ENCODE measurements at regions not wholly inside any gene's neighbourhood (a gene's known extent, or its start where the extent isn't known, plus 50 kb on each side); places are given as distances from the start of the nearest gene placed in this dataset.

DNA sequence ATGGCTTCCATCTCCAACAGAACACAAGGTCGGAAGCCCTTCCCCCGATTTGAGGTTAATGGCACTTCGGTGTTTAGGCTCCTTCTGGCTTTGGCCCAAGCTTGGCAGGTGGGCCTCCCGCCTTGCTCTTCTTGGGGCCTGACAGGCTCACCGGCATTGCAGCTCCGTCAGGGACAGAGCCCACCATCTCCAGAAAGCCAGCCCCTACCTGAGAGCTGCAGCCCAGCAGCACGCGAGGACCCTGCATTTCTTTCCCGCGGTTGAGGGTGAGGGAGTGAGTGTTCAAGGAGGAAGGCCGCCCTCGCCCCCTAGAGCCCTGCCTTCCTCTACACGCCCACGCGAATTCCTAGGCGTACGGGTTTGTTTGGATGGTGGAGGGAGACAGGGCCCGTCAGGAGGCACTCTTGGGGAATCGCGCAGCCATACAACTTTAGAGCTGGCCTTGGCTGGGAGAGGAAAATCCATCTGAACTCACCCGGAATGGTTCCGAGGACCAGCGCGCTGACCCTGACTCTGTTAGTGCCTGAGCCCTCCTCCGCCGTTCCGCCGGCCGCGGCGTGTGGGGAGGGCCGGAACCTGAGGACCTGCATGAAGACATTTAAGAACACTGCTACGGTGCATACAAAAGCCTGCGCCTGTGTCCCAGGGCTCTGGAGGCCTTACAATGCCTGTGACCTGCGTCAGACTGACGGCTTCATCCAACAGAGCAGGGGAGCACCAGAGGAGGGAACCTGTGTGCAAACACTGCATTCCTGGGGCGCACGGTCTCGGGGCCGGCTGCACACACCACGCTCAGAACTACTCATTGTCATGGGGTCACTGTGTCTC lies 73.8 kb downstream of the MRPL36 start:
- Histone ChIP-seq H3K9me3 (ENCODE audit: low read length) (no peaks in the 10 kb centered on the region), H2AFZ (ENCODE audit: low read length) (no peak overlapping the region), H3K4me1 (ENCODE audit: insufficient read depth, low read length, poor library complexity, severe bottlenecking) (no peaks in the 10 kb centered on the region), H3K4me2 (ENCODE audit: low read length) (no peak overlapping the region), H3K27ac (ENCODE audit: low read depth, low read length, poor library complexity, severe bottlenecking) (no peak overlapping the region), H3K36me3 (ENCODE audit: insufficient read depth, low read length) (no peaks in the 10 kb centered on the region), H3K4me3 (ENCODE audit: low read depth, low read length, poor library complexity, severe bottlenecking) (no peak overlapping the region), H3K79me2 (ENCODE audit: insufficient read depth, low read depth, low read length) (no peaks in the 10 kb centered on the region), H4K20me1 (ENCODE audit: insufficient read depth, low read length) (no peaks in the 10 kb centered on the region; the same call in 1 of the 2 replicates), H3K9me2 (ENCODE audit: insufficient read depth, low read length) (no peaks in the 10 kb centered on the region)
- intact Hi-C loops (cut with micrococcal nuclease; ENCODE audit: unreplicated experiment): no loop called here
- DNase-seq (ENCODE audit: low spot score): no peak
- no TSS peak for BruUV-seq (replicated peaks)
- POLR2A ChIA-PET: no interaction called here
- CTCF ChIA-PET (ENCODE audit: unreplicated experiment): no interaction called here
- TF ChIP-seq EZH2phosphoT487 (IDR thresholded peaks at IDR 0.05; ENCODE audit: borderline replicate concordance, low read depth, low read length): no peak
- TF ChIP-seq, protein P1, sequence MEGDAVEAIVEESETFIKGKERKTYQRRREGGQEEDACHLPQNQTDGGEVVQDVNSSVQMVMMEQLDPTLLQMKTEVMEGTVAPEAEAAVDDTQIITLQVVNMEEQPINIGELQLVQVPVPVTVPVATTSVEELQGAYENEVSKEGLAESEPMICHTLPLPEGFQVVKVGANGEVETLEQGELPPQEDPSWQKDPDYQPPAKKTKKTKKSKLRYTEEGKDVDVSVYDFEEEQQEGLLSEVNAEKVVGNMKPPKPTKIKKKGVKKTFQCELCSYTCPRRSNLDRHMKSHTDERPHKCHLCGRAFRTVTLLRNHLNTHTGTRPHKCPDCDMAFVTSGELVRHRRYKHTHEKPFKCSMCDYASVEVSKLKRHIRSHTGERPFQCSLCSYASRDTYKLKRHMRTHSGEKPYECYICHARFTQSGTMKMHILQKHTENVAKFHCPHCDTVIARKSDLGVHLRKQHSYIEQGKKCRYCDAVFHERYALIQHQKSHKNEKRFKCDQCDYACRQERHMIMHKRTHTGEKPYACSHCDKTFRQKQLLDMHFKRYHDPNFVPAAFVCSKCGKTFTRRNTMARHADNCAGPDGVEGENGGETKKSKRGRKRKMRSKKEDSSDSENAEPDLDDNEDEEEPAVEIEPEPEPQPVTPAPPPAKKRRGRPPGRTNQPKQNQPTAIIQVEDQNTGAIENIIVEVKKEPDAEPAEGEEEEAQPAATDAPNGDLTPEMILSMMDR (conservative IDR thresholded peaks at IDR 0.05; ENCODE audit: low read length): no peak

DNA sequence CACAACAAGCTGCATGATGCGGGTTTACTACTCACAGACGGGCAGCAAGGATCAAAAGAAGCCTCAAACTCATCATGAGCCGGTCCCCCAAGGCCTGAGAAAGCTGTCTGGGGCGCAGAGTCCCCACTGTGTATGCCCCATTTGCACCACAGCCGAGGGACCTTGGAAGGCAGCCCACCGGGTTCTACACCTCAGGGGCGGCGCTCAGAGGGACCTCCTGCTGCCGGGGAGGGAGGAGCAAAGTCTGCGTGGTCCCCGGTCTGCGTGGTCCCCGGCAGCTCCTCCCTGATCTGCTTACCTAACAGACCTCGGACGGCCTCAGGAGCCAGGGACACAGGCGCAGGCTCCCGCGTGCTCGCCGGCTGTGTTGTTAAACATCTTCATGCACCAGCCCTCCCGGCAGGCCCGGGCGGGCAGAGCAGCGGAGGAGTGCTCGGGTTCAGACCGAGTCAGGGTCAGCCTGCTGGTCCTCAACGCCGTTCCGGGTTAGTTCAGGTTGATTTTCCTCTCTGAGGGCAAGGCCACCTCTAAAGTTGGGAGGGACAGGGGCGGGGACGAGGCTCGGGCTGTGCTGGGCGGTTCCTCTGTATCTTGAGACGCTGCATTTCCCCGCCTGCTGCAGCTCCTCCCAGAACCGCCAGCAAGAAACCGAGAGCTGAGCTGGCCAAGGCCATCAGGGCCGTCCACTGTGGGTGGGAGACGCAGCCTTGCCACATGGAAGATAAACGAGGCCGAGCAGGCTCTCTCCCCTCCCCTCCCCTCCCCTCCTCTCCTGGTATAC lies 74.6 kb downstream of the MRPL36 start:
- no peak overlapping the region for H3K4me3 ChIP-seq (ENCODE audit: low read depth, low read length, poor library complexity, severe bottlenecking)
- H3K9me3 ChIP-seq (ENCODE audit: low read length): no peaks in the 10 kb centered on the region
- H3K4me1 ChIP-seq (ENCODE audit: insufficient read depth, low read length, poor library complexity, severe bottlenecking): no peaks in the 10 kb centered on the region
- H3K9me2 ChIP-seq (ENCODE audit: insufficient read depth, low read length): no peaks in the 10 kb centered on the region
- CTCF ChIA-PET (ENCODE audit: unreplicated experiment): no interaction called here
- POLR2A ChIA-PET: no interaction called here
- no peaks in the 10 kb centered on the region for H3K36me3 ChIP-seq (ENCODE audit: insufficient read depth, low read length)
- no peak overlapping the region for H2AFZ ChIP-seq (ENCODE audit: low read length)
- TF ChIP-seq EZH2phosphoT487 (IDR thresholded peaks at IDR 0.05; ENCODE audit: borderline replicate concordance, low read depth, low read length): no peak
- TF ChIP-seq, protein P1 (conservative IDR thresholded peaks at IDR 0.05; ENCODE audit: low read length): no peak
- no peaks in the 10 kb centered on the region for H3K79me2 ChIP-seq (ENCODE audit: insufficient read depth, low read depth, low read length)
- intact Hi-C loops (cut with micrococcal nuclease; ENCODE audit: unreplicated experiment): no loop called here
- no TSS peak for BruUV-seq (replicated peaks)
- no peak overlapping the region for H3K27ac ChIP-seq (ENCODE audit: low read depth, low read length, poor library complexity, severe bottlenecking)
- no peak overlapping the region for H3K4me2 ChIP-seq (ENCODE audit: low read length)
- no peak for DNase-seq (ENCODE audit: low spot score)
- H4K20me1 ChIP-seq (ENCODE audit: insufficient read depth, low read length): no peaks in the 10 kb centered on the region; the same call in 1 of the 2 replicates

All from OCI-LY7 (cell line).